Muscle layer of duodenum (tissue), 2 donors: ENCODE measurements at regions not wholly inside any gene's neighbourhood (a gene's known extent, or its start where the extent isn't known, plus 50 kb on each side); places are given as distances from the start of the nearest gene placed in this dataset.

Source experiments
- H3K27ac ChIP-seq: one replicate; pipeline ENCODE4 v1.7.0; 2013; ENCODE audit warnings: mild to moderate bottlenecking, low read length
- H3K27me3 ChIP-seq: one replicate; pipeline ENCODE4 v1.7.0; 2013; ENCODE audit warnings: low read depth, mild to moderate bottlenecking, control low read depth, low read length
- H3K36me3 ChIP-seq, 2 donors: one replicate each; pipeline ENCODE4 v1.7.0; 2013; ENCODE audit warnings: low read length in 2 of 2, control low read depth in 1 of 2, mild to moderate bottlenecking in 1 of 2; ENCODE audit not compliant: insufficient read depth in 2 of 2, control insufficient read depth in 1 of 2
- H3K4me1 ChIP-seq, 2 donors: one replicate each; pipeline ENCODE4 v1.7.0; 2013; ENCODE audit warnings: low read length in 2 of 2, mild to moderate bottlenecking in 2 of 2, control low read depth in 1 of 2, moderate library complexity in 1 of 2; ENCODE audit not compliant: insufficient read depth in 2 of 2, control insufficient read depth in 1 of 2
- H3K4me3 ChIP-seq, 2 donors: one replicate each; pipeline ENCODE4 v1.7.0; 2013; ENCODE audit warnings: low read length in 2 of 2, low read depth in 1 of 2, mild to moderate bottlenecking in 1 of 2
- H3K9me3 ChIP-seq, 2 donors: one replicate each; pipeline ENCODE4 v1.7.0; 2013; ENCODE audit warnings: low read length in 2 of 2, control low read depth in 1 of 2, mild to moderate bottlenecking in 1 of 2; ENCODE audit not compliant: control insufficient read depth in 1 of 2
- donor health status: healthy.

- H3K9me3 ChIP-seq = no peaks in the 10 kb centered on the region
- H3K27ac ChIP-seq = no peak overlapping the region
- no peak overlapping the region for H3K4me3 ChIP-seq
- H3K36me3 ChIP-seq = no peaks in the 10 kb centered on the region
- H3K4me1 ChIP-seq = no peaks in the 10 kb centered on the region
- no peaks in the 10 kb centered on the region for H3K27me3 ChIP-seq
These were observed 575.0 kb upstream of the SGO1 start for GRCh38 chr3:20760981-20761380.

GRCh38 chr3:20752416-20752815, 566.4 kb upstream of the SGO1 start:
- no peak overlapping the region for H3K4me3 ChIP-seq
- H3K36me3 ChIP-seq = no peaks in the 10 kb centered on the region
- H3K4me1 ChIP-seq = no peaks in the 10 kb centered on the region
- H3K27ac ChIP-seq = no peak overlapping the region
- no peaks in the 10 kb centered on the region for H3K27me3 ChIP-seq
- peaks cover 0 to 3% of the 10 kb centered on the region in 2 donors for H3K9me3 ChIP-seq

- H3K27me3 ChIP-seq = no peaks in the 10 kb centered on the region
- H3K4me1 ChIP-seq = no peaks in the 10 kb centered on the region
These were observed 565.3 kb upstream of the SGO1 start for GRCh38 chr3:20751296-20751695.

GRCh38 chr3:20747741-20748140, 561.7 kb upstream of the SGO1 start:
- Histone ChIP-seq H3K27me3 (no peaks in the 10 kb centered on the region), H3K9me3 (peaks cover 0 to 3% of the 10 kb centered on the region in 2 donors), H3K4me1 (no peaks in the 10 kb centered on the region), H3K4me3 (no peak overlapping the region), H3K36me3 (no peaks in the 10 kb centered on the region), H3K27ac (no peak overlapping the region)

More at GRCh38 chr3:20751296-20751695, 565.3 kb upstream of the SGO1 start:
- no peaks in the 10 kb centered on the region for H3K36me3 ChIP-seq
- peaks cover 0 to 3% of the 10 kb centered on the region in 2 donors for H3K9me3 ChIP-seq
- H3K4me3 ChIP-seq = no peak overlapping the region
- H3K27ac ChIP-seq = no peak overlapping the region

GRCh38 chr3:20743553-20744321, 557.7 kb upstream of the SGO1 start:
- H3K4me1 ChIP-seq = no peaks in the 10 kb centered on the region
- H3K27me3 ChIP-seq = no peaks in the 10 kb centered on the region
- no peaks in the 10 kb centered on the region for H3K9me3 ChIP-seq
- H3K27ac ChIP-seq = no peak overlapping the region
- H3K36me3 ChIP-seq = no peaks in the 10 kb centered on the region
- H3K4me3 ChIP-seq = no peak overlapping the region

- H3K27ac ChIP-seq = no peak overlapping the region
- no peaks in the 10 kb centered on the region for H3K27me3 ChIP-seq
- no peaks in the 10 kb centered on the region for H3K4me1 ChIP-seq
- no peaks in the 10 kb centered on the region for H3K36me3 ChIP-seq
- no peak overlapping the region for H3K4me3 ChIP-seq
- H3K9me3 ChIP-seq = no peaks in the 10 kb centered on the region
These were observed 557.0 kb upstream of the SGO1 start for GRCh38 chr3:20742903-20743552.

GRCh38 chr3:20741381-20741780, 555.4 kb upstream of the SGO1 start:
- H3K4me3 ChIP-seq = no peak overlapping the region
- no peaks in the 10 kb centered on the region for H3K4me1 ChIP-seq
- no peaks in the 10 kb centered on the region for H3K9me3 ChIP-seq
- no peaks in the 10 kb centered on the region for H3K27me3 ChIP-seq
- H3K36me3 ChIP-seq = no peaks in the 10 kb centered on the region
- no peak overlapping the region for H3K27ac ChIP-seq

- H3K27ac ChIP-seq = no peak overlapping the region
These were observed 553.8 kb upstream of the SGO1 start for GRCh38 chr3:20739814-20740213.

GRCh38 chr3:20736287-20736852, 550.4 kb upstream of the SGO1 start:
- no peaks in the 10 kb centered on the region for H3K27me3 ChIP-seq
- H3K27ac ChIP-seq = no peak overlapping the region
- no peak overlapping the region for H3K4me3 ChIP-seq
- H3K9me3 ChIP-seq = no peaks in the 10 kb centered on the region
- H3K36me3 ChIP-seq = no peaks in the 10 kb centered on the region
- no peaks in the 10 kb centered on the region for H3K4me1 ChIP-seq

More at GRCh38 chr3:20739814-20740213, 553.8 kb upstream of the SGO1 start:
- no peak overlapping the region for H3K4me3 ChIP-seq
- no peaks in the 10 kb centered on the region for H3K9me3 ChIP-seq
- H3K36me3 ChIP-seq = no peaks in the 10 kb centered on the region
- H3K27me3 ChIP-seq = no peaks in the 10 kb centered on the region
- H3K4me1 ChIP-seq = no peaks in the 10 kb centered on the region

GRCh38 chr3:20729185-20729584, 543.2 kb upstream of the SGO1 start:
- H3K27ac ChIP-seq = no peak overlapping the region
- no peaks in the 10 kb centered on the region for H3K27me3 ChIP-seq
- no peaks in the 10 kb centered on the region for H3K4me1 ChIP-seq
- no peaks in the 10 kb centered on the region for H3K9me3 ChIP-seq
- no peak overlapping the region for H3K4me3 ChIP-seq
- no peaks in the 10 kb centered on the region for H3K36me3 ChIP-seq

- no peaks in the 10 kb centered on the region for H3K27me3 ChIP-seq
- no peaks in the 10 kb centered on the region for H3K4me1 ChIP-seq
- H3K9me3 ChIP-seq = no peaks in the 10 kb centered on the region
- no peaks in the 10 kb centered on the region for H3K36me3 ChIP-seq
- no peak overlapping the region for H3K27ac ChIP-seq
- no peak overlapping the region for H3K4me3 ChIP-seq
These were observed 540.8 kb upstream of the SGO1 start for GRCh38 chr3:20726786-20727185.
